Upper lobe of left lung (tissue), 6 donors: ENCODE measurements at regions not wholly inside any gene's neighbourhood (a gene's known extent, or its start where the extent isn't known, plus 50 kb on each side); places are given as distances from the start of the nearest gene placed in this dataset.
A peak's percentile ranks its signal among the peaks of the same experiment; 100 is the strongest.

Experiments used
- ATAC-seq, 2 donors: fragments of 200-7000 bp; cut with Tn5 transposase; one replicate each; pipeline ENCODE4 v1.9.1; 2022; ENCODE audit warnings: mild to moderate bottlenecking in 2 of 2, moderate library complexity in 2 of 2; ENCODE audit not compliant: low FRiP score in 2 of 2
- DNase-seq, 2 donors: peaks; one replicate each; pipeline ENCODE4 v3.0.0-alpha.2; 2019 to 2020
- H3K27ac ChIP-seq, 4 donors: fragments of 200-600 bp; sonication (generic); one replicate each; pipeline ENCODE4 v1.5.1; 2016 to 2019
- H3K27me3 ChIP-seq, 4 donors: fragments of 200-600 bp; sonication (generic); one replicate each; pipeline ENCODE4 v1.5.1; 2017 to 2019
- H3K36me3 ChIP-seq, 4 donors: fragments of 200-600 bp; sonication (generic); one replicate each; pipeline ENCODE4 v1.5.1; 2016 to 2019
- H3K4me1 ChIP-seq, 4 donors: fragments of 200-600 bp; sonication (generic); one replicate each; pipeline ENCODE4 v1.5.1; 2018 to 2019
- H3K4me3 ChIP-seq, 4 donors: fragments of 200-600 bp; sonication (generic); one replicate each; pipeline ENCODE4 v1.5.1; 2017 to 2019; ENCODE audit warnings: mild to moderate bottlenecking in 2 of 4, moderate library complexity in 1 of 4
- H3K9me3 ChIP-seq, 4 donors: fragments of 200-600 bp; sonication (generic); one replicate each; pipeline ENCODE4 v1.5.1; 2018 to 2019
- CTCF ChIP-seq, 6 experiments: fragments of 450-650 bp in 4 of 6; fragments of 200-600 bp in 2 of 6; sonication (generic) in 2 of 6; IDR thresholded peaks; one replicate each; pipeline ENCODE4 v1.5.1; 2016 to 2019; ENCODE audit warnings: antibody characterized with exemption in 6 of 6
- EP300 ChIP-seq, 4 donors: sonication (generic); formaldehyde crosslinking; IDR thresholded peaks; one replicate each; pipeline ENCODE4 v1.5.1; 2017; ENCODE audit warnings: antibody characterized with exemption in 4 of 4, control low read depth in 2 of 4
- POLR2A ChIP-seq, 4 donors: fragments of 450-650 bp; IDR thresholded peaks; one replicate each; pipeline ENCODE4 v1.5.1; 2016 to 2017; ENCODE audit warnings: antibody characterized with exemption in 4 of 4, mild to moderate bottlenecking in 2 of 4
- POLR2AphosphoS5 ChIP-seq, 2 donors: sonication (generic); formaldehyde crosslinking; IDR thresholded peaks; one replicate each; pipeline ENCODE4 v1.5.1; 2017; ENCODE audit warnings: antibody characterized with exemption in 2 of 2
- WGBS, 2 donors: methylation state at CpG; one replicate each; pipeline ENCODE4 v1.1.5; 2017 to 2018; 5-methylcytosine and 5-hydroxymethylcytosine counted together
- donor health status: DM: no; HTN: no; CAD: no; lungs with moderate emphysema.
- donor health status: DM: no; HTN: yes; CAD: no; lungs with severe emphysema.

- H3K27ac ChIP-seq: peak overlapping the region; percentile 79 to 89 (median 86)
- no peak for TF ChIP-seq CTCF (IDR thresholded peaks at IDR 0.05)
- peak in 2 of 4 donors; percentile 9 to 27 for TF ChIP-seq EP300 (IDR thresholded peaks at IDR 0.05)
- TF ChIP-seq POLR2AphosphoS5 (IDR thresholded peaks at IDR 0.05): peak; percentile 24 to 78
- H3K4me3 ChIP-seq: no peak overlapping the region
- DNase-seq (no peak), ATAC-seq (peak; percentile 42 to 89)
- H3K4me1 ChIP-seq: peaks cover 16 to 27% (median 23%) of the 10 kb centered on the region in 4 donors
- WGBS, 2 donors: 62 to 65% methylated on average over 6 of the region's 6 CpGs
- no peaks in the 10 kb centered on the region for H3K27me3 ChIP-seq
- no peaks in the 10 kb centered on the region for H3K9me3 ChIP-seq
- H3K36me3 ChIP-seq: no peaks in the 10 kb centered on the region
Observed at GRCh38 chr3:46097691-46098241, 70.5 kb upstream of the XCR1 start.

- Histone ChIP-seq H3K27me3 (no peaks in the 10 kb centered on the region), H3K27ac (peak overlapping the region; percentile 79 to 89 (median 86)), H3K9me3 (no peaks in the 10 kb centered on the region), H3K4me3 (no peak overlapping the region), H3K36me3 (no peaks in the 10 kb centered on the region), H3K4me1 (peaks cover 19 to 30% (median 25%) of the 10 kb centered on the region in 4 donors)
- no peak for DNase-seq
- TF ChIP-seq POLR2AphosphoS5 (IDR thresholded peaks at IDR 0.05) (no peak), CTCF (IDR thresholded peaks at IDR 0.05) (no peak), POLR2A (IDR thresholded peaks at IDR 0.05) (no peak), EP300 (IDR thresholded peaks at IDR 0.05) (no peak)
- no peak for ATAC-seq
- WGBS, 2 donors: 80 to 90% methylated on average over 5 of the region's 5 CpGs
Observed at GRCh38 chr3:46096781-46097180, 69.5 kb upstream of the XCR1 start.

GRCh38 chr3:46096336-46096735, 69.1 kb upstream of the XCR1 start:
- peaks cover 19 to 30% (median 23%) of the 10 kb centered on the region in 4 donors for H3K4me1 ChIP-seq
- H3K27ac ChIP-seq: peak overlapping the region; percentile 79 to 89 (median 86)
- H3K4me3 ChIP-seq: no peak overlapping the region
- 84 to 97% methylated on average over 4 of the region's 4 CpGs for WGBS, 2 donors
- no peaks in the 10 kb centered on the region for H3K9me3 ChIP-seq
- DNase-seq: no peak
- TF ChIP-seq EP300 (IDR thresholded peaks at IDR 0.05): no peak
- TF ChIP-seq POLR2AphosphoS5 (IDR thresholded peaks at IDR 0.05): no peak
- TF ChIP-seq CTCF (IDR thresholded peaks at IDR 0.05): no peak
- no peak for TF ChIP-seq POLR2A (IDR thresholded peaks at IDR 0.05)
- H3K36me3 ChIP-seq: no peaks in the 10 kb centered on the region
- ATAC-seq: peak in 1 of 2 donors; percentile 27
- no peaks in the 10 kb centered on the region for H3K27me3 ChIP-seq

GRCh38 chr3:46095307-46095706, 68.0 kb upstream of the XCR1 start:
- H3K27ac ChIP-seq: peak overlapping the region; percentile 79 to 89 (median 86)
- H3K4me3 ChIP-seq: no peak overlapping the region
- ATAC-seq: peak; percentile 45 to 59
- H3K9me3 ChIP-seq: no peaks in the 10 kb centered on the region
- no peaks in the 10 kb centered on the region for H3K36me3 ChIP-seq
- 77 to 84% methylated on average over 5 of the region's 5 CpGs for WGBS, 2 donors
- TF ChIP-seq EP300 (IDR thresholded peaks at IDR 0.05) (no peak), POLR2A (IDR thresholded peaks at IDR 0.05) (no peak), CTCF (IDR thresholded peaks at IDR 0.05) (no peak), POLR2AphosphoS5 (IDR thresholded peaks at IDR 0.05) (no peak)
- H3K27me3 ChIP-seq: no peaks in the 10 kb centered on the region
- H3K4me1 ChIP-seq: peaks cover 19 to 34% (median 22%) of the 10 kb centered on the region in 4 donors
- DNase-seq: no peak

- H3K4me3 ChIP-seq: no peak overlapping the region
- peak overlapping the region; percentile 57 to 84 (median 68) for H3K27ac ChIP-seq
- WGBS, 2 donors: 67 to 86% methylated on average over 1 of the region's 1 CpG
- H3K4me1 ChIP-seq: peaks cover 20 to 37% (median 26%) of the 10 kb centered on the region in 4 donors
- ATAC-seq (no peak), DNase-seq (no peak)
- no peaks in the 10 kb centered on the region for H3K36me3 ChIP-seq
- no peaks in the 10 kb centered on the region for H3K27me3 ChIP-seq
- no peaks in the 10 kb centered on the region for H3K9me3 ChIP-seq
- no peak for TF ChIP-seq POLR2A (IDR thresholded peaks at IDR 0.05)
- TF ChIP-seq CTCF (IDR thresholded peaks at IDR 0.05): no peak
- no peak for TF ChIP-seq POLR2AphosphoS5 (IDR thresholded peaks at IDR 0.05)
- TF ChIP-seq EP300 (IDR thresholded peaks at IDR 0.05): no peak
Observed at GRCh38 chr3:46094506-46094905, 67.2 kb upstream of the XCR1 start.
